ENCODE measurements at regions not wholly inside any gene's neighbourhood (a gene's known extent, or its start where the extent isn't known, plus 50 kb on each side); places are given as distances from the start of the nearest gene placed in this dataset.

GRCh38 chr13:39244561-39245230 is 206.4 kb downstream of the NHLRC3 start:
- TF ChIP-seq CTCF (conservative IDR thresholded peaks at IDR 0.05; ENCODE audit: low read depth, low read length) (no peak), EZH2phosphoT487 (IDR thresholded peaks at IDR 0.05; ENCODE audit: borderline replicate concordance, low read length) (no peak), EZH2 (IDR thresholded peaks at IDR 0.05; ENCODE audit: low read length, unreplicated experiment) (no peak)
